Stimulated activated CD8-positive, alpha-beta memory T cell treated with anti-CD3 and anti-CD28 coated beads, Interleukin-2, amount 100 ng/mL, for 48 hours (primary cell): ENCODE measurements at regions not wholly inside any gene's neighbourhood (a gene's known extent, or its start where the extent isn't known, plus 50 kb on each side); places are given as distances from the start of the nearest gene placed in this dataset.

Experiments
- DNase-seq, 2 donors: peaks; one replicate each; pipeline ENCODE4 v3.0.0-alpha.2; 2020; ENCODE audit warnings: low read depth in 2 of 2

- no peak for DNase-seq
Measured at GRCh38 chr16:65681406-65681805, 559.5 kb upstream of the CDH11 start.

- no peak for DNase-seq
Measured at GRCh38 chr16:65679785-65680184, 557.9 kb upstream of the CDH11 start.

- DNase-seq = no peak
Measured at GRCh38 chr16:65675161-65675560, 553.3 kb upstream of the CDH11 start.

- no peak for DNase-seq
Measured at GRCh38 chr16:65672960-65673359, 551.1 kb upstream of the CDH11 start.

GRCh38 chr16:65671071-65671470, 549.2 kb upstream of the CDH11 start:
- no peak for DNase-seq

GRCh38 chr16:65668064-65668595, 546.3 kb upstream of the CDH11 start:
- DNase-seq = no peak

- DNase-seq = no peak
Measured at GRCh38 chr16:65667011-65667578, 545.2 kb upstream of the CDH11 start.

GRCh38 chr16:65666132-65666941, 544.5 kb upstream of the CDH11 start:
- DNase-seq = no peak

GRCh38 chr16:65665586-65665985, 543.7 kb upstream of the CDH11 start:
- DNase-seq = no peak

GRCh38 chr16:65663774-65664173, 541.9 kb upstream of the CDH11 start:
- no peak for DNase-seq

GRCh38 chr16:65662256-65662655, 540.4 kb upstream of the CDH11 start:
- no peak for DNase-seq

GRCh38 chr16:65661558-65661957, 539.7 kb upstream of the CDH11 start:
- DNase-seq = no peak

- DNase-seq = no peak
Measured at GRCh38 chr16:65660390-65660789, 538.5 kb upstream of the CDH11 start.

- no peak for DNase-seq
Measured at GRCh38 chr16:65659758-65660157, 537.9 kb upstream of the CDH11 start.

GRCh38 chr16:65658787-65659220, 536.9 kb upstream of the CDH11 start:
- DNase-seq = no peak

- no peak for DNase-seq
Measured at GRCh38 chr16:65658349-65658748, 536.5 kb upstream of the CDH11 start.

GRCh38 chr16:65657556-65657955, 535.7 kb upstream of the CDH11 start:
- no peak for DNase-seq

GRCh38 chr16:65657071-65657494, 535.2 kb upstream of the CDH11 start:
- DNase-seq = no peak

GRCh38 chr16:65655802-65656201, 533.9 kb upstream of the CDH11 start:
- DNase-seq = no peak

- DNase-seq = no peak
Measured at GRCh38 chr16:65648101-65648500, 526.2 kb upstream of the CDH11 start.

- no peak for DNase-seq
Measured at GRCh38 chr16:65644821-65645220, 523.0 kb upstream of the CDH11 start.

- DNase-seq = no peak
Measured at GRCh38 chr16:65641762-65642289, 520.0 kb upstream of the CDH11 start.
